ENCODE measurements at regions not wholly inside any gene's neighbourhood (a gene's known extent, or its start where the extent isn't known, plus 50 kb on each side); places are given as distances from the start of the nearest gene placed in this dataset.

- no peak for TF ChIP-seq SRF (IDR thresholded peaks at IDR 0.05; ENCODE audit: low read depth)
- no peak for TF ChIP-seq ELF1 (IDR thresholded peaks at IDR 0.05; ENCODE audit: borderline replicate concordance, low read depth)
- TF ChIP-seq REST (IDR thresholded peaks at IDR 0.05; ENCODE audit: low read depth): no peak
- no peak for TF ChIP-seq TCF7L2 (IDR thresholded peaks at IDR 0.05; ENCODE audit: borderline replicate concordance, extremely low read depth, insufficient read depth, insufficient read length)
- no peak for TF ChIP-seq SP1 (IDR thresholded peaks at IDR 0.05; ENCODE audit: low read depth)
- no peak for TF ChIP-seq POLR2A (IDR thresholded peaks at IDR 0.05; ENCODE audit: borderline replicate concordance, extremely low read depth, insufficient read depth, insufficient read length)
- TF ChIP-seq EZH2phosphoT487 (IDR thresholded peaks at IDR 0.05; ENCODE audit: borderline replicate concordance): no peak
- TF ChIP-seq CBX3 (IDR thresholded peaks at IDR 0.05; ENCODE audit: low read depth): no peak
These were observed 50.8 kb upstream of the REG3A start (continued) for GRCh38 chr2:79210274-79210917.

Measured in HCT116 (cell line).